CD8-positive, alpha-beta memory T cell (primary cell): ENCODE measurements at regions not wholly inside any gene's neighbourhood (a gene's known extent, or its start where the extent isn't known, plus 50 kb on each side); places are given as distances from the start of the nearest gene placed in this dataset.

Experiments
- CTCF ChIA-PET: fragments of 350-600 bp; sonication (Branson Sonifier 250); formaldehyde crosslinking; loops from one replicate; lab custom pipeline; 2021; ENCODE audit warnings: antibody characterized with exemption; lab: Charles Lee
- POLR2A ChIA-PET: fragments of 350-600 bp; sonication (Branson Sonifier 250); formaldehyde crosslinking; loops from one replicate; lab custom pipeline; 2021; ENCODE audit warnings: antibody characterized with exemption; lab: Charles Lee
- DNase-seq, 5 donors: peaks; one replicate each; pipeline versions ENCODE4 v3.0.0 to v3.0.0-alpha.2; 2020 to 2022; ENCODE audit warnings: mixed read lengths in 1 of 5
- H3K27ac ChIP-seq: one replicate; pipeline ENCODE4 v1.7.0; 2013; ENCODE audit warnings: low read depth, mild to moderate bottlenecking, low read length, moderate library complexity
- H3K27me3 ChIP-seq: 2 replicates; pipeline ENCODE4 v1.7.0; 2013; ENCODE audit warnings: low read length, mild to moderate bottlenecking; ENCODE audit not compliant: insufficient read depth, poor library complexity, severe bottlenecking
- H3K36me3 ChIP-seq: 2 replicates; pipeline ENCODE4 v1.7.0; 2013; ENCODE audit warnings: mild to moderate bottlenecking, low read length, moderate library complexity; ENCODE audit not compliant: insufficient read depth
- H3K4me1 ChIP-seq: 2 replicates; pipeline ENCODE4 v1.7.0; 2013; ENCODE audit warnings: mild to moderate bottlenecking, low read length, moderate library complexity; ENCODE audit not compliant: insufficient read depth
- H3K4me3 ChIP-seq: 2 replicates; pipeline ENCODE4 v1.7.0; 2013; ENCODE audit warnings: mild to moderate bottlenecking, low read length
- H3K9me3 ChIP-seq: 2 replicates; pipeline ENCODE4 v1.7.0; 2013; ENCODE audit warnings: mild to moderate bottlenecking, low read length
- H3K27ac Mint-ChIP-seq, 8 donors: one replicate each; pipeline ENCODE4 v1.8.0; 2020 to 2021; ENCODE audit warnings: mixed read lengths in 8 of 8, mild to moderate bottlenecking in 6 of 8, inconsistent platforms in 3 of 8, moderate library complexity in 3 of 8
- H3K27me3 Mint-ChIP-seq, 2 donors: one replicate each; pipeline ENCODE4 v1.8.0; 2020 to 2021; ENCODE audit warnings: mixed read lengths in 2 of 2, mild to moderate bottlenecking in 1 of 2, moderate library complexity in 1 of 2
- H3K36me3 Mint-ChIP-seq, 3 donors: one replicate each; pipeline ENCODE4 v1.8.0; 2020 to 2021; ENCODE audit warnings: mixed read lengths in 3 of 3, inconsistent platforms in 1 of 3, mild to moderate bottlenecking in 1 of 3
- H3K4me1 Mint-ChIP-seq, 3 donors: one replicate each; pipeline ENCODE4 v1.8.0; 2020 to 2021; ENCODE audit warnings: mixed read lengths in 3 of 3, inconsistent platforms in 1 of 3, mild to moderate bottlenecking in 1 of 3
- H3K4me3 Mint-ChIP-seq, 7 donors: one replicate each; pipeline ENCODE4 v1.8.0; 2020 to 2021; ENCODE audit warnings: mixed read lengths in 7 of 7, mild to moderate bottlenecking in 6 of 7, moderate library complexity in 4 of 7, inconsistent platforms in 2 of 7
- H3K9me3 Mint-ChIP-seq, 5 donors: one replicate each; pipeline ENCODE4 v1.8.0; 2020 to 2022; ENCODE audit warnings: mixed read lengths in 5 of 5, mild to moderate bottlenecking in 3 of 5, moderate library complexity in 2 of 5, inconsistent platforms in 1 of 5

- Histone ChIP-seq H3K27ac (no peak overlapping the region), H3K9me3 (no peaks in the 10 kb centered on the region), H3K4me1 (no peaks in the 10 kb centered on the region), H3K27me3 (no peaks in the 10 kb centered on the region), H3K36me3 (no peaks in the 10 kb centered on the region), H3K4me3 (no peak overlapping the region)
- POLR2A ChIA-PET: no interaction called here
- Mint-ChIP-seq H3K9me3 (peaks cover 0 to 11% (median 2%) of the 10 kb centered on the region in 5 donors), H3K27me3 (peaks cover 0 to 2% of the 10 kb centered on the region in 2 donors), H3K36me3 (no peaks in the 10 kb centered on the region), H3K27ac (no peak overlapping the region), H3K4me3 (no peak overlapping the region), H3K4me1 (no peaks in the 10 kb centered on the region)
- DNase-seq: no peak
- CTCF ChIA-PET: no interaction called here
These were observed 1058.2 kb upstream of the CRIM1 start for GRCh38 chr2:35297403-35297802.

- H3K36me3 Mint-ChIP-seq: no peaks in the 10 kb centered on the region
- H3K9me3 Mint-ChIP-seq: peaks cover 0 to 25% (median 1%) of the 10 kb centered on the region in 5 donors
These were observed 1060.8 kb upstream of the CRIM1 start for GRCh38 chr2:35294636-35295263.

GRCh38 chr2:35293261-35293660 lies 1062.3 kb upstream of the CRIM1 start:
- no peaks in the 10 kb centered on the region for H3K27me3 ChIP-seq
- peaks cover 0 to 2% of the 10 kb centered on the region in 2 donors for H3K27me3 Mint-ChIP-seq
- H3K36me3 ChIP-seq: no peaks in the 10 kb centered on the region
- H3K9me3 ChIP-seq: no peaks in the 10 kb centered on the region
- no peaks in the 10 kb centered on the region for H3K4me1 Mint-ChIP-seq
- ChIA-PET CTCF (no interaction called here), POLR2A (no interaction called here)
- H3K4me1 ChIP-seq: no peaks in the 10 kb centered on the region
- no peak overlapping the region for H3K4me3 ChIP-seq
- no peak for DNase-seq
- peaks cover 0 to 29% (median 3%) of the 10 kb centered on the region in 5 donors for H3K9me3 Mint-ChIP-seq
- H3K27ac ChIP-seq: no peak overlapping the region
- H3K36me3 Mint-ChIP-seq: no peaks in the 10 kb centered on the region
- H3K27ac Mint-ChIP-seq: no peak overlapping the region
- no peak overlapping the region for H3K4me3 Mint-ChIP-seq

More at GRCh38 chr2:35294636-35295263, 1060.8 kb upstream of the CRIM1 start:
- Histone ChIP-seq H3K36me3 (no peaks in the 10 kb centered on the region), H3K4me3 (no peak overlapping the region), H3K9me3 (no peaks in the 10 kb centered on the region), H3K27ac (no peak overlapping the region), H3K27me3 (no peaks in the 10 kb centered on the region), H3K4me1 (no peaks in the 10 kb centered on the region)
- no peaks in the 10 kb centered on the region for H3K4me1 Mint-ChIP-seq
- POLR2A ChIA-PET: no interaction called here
- H3K27ac Mint-ChIP-seq: no peak overlapping the region
- no peak for DNase-seq
- CTCF ChIA-PET: no interaction called here
- H3K27me3 Mint-ChIP-seq: peaks cover 0 to 2% of the 10 kb centered on the region in 2 donors
- no peak overlapping the region for H3K4me3 Mint-ChIP-seq

GRCh38 chr2:35292199-35292598 lies 1063.4 kb upstream of the CRIM1 start:
- POLR2A ChIA-PET: no interaction called here
- no peak for DNase-seq
- CTCF ChIA-PET: no interaction called here
- no peaks in the 10 kb centered on the region for H3K4me1 Mint-ChIP-seq
- no peak overlapping the region for H3K4me3 Mint-ChIP-seq
- H3K27ac Mint-ChIP-seq: no peak overlapping the region
- H3K4me3 ChIP-seq: no peak overlapping the region
- H3K27ac ChIP-seq: no peak overlapping the region
- no peaks in the 10 kb centered on the region for H3K9me3 ChIP-seq
- no peaks in the 10 kb centered on the region for H3K27me3 ChIP-seq
- H3K9me3 Mint-ChIP-seq: peaks cover 0 to 29% (median 2%) of the 10 kb centered on the region in 5 donors
- no peaks in the 10 kb centered on the region for H3K36me3 Mint-ChIP-seq
- no peaks in the 10 kb centered on the region for H3K4me1 ChIP-seq
- H3K27me3 Mint-ChIP-seq: no peaks in the 10 kb centered on the region
- H3K36me3 ChIP-seq: no peaks in the 10 kb centered on the region

GRCh38 chr2:35281702-35282101 lies 1073.9 kb upstream of the CRIM1 start:
- POLR2A ChIA-PET: no interaction called here
- H3K4me3 Mint-ChIP-seq: no peak overlapping the region
- H3K27ac Mint-ChIP-seq: no peak overlapping the region
- no peaks in the 10 kb centered on the region for H3K4me1 ChIP-seq
- H3K4me1 Mint-ChIP-seq: no peaks in the 10 kb centered on the region
- H3K27me3 Mint-ChIP-seq: no peaks in the 10 kb centered on the region
- H3K27me3 ChIP-seq: no peaks in the 10 kb centered on the region
- H3K36me3 ChIP-seq: no peaks in the 10 kb centered on the region
- no peak overlapping the region for H3K4me3 ChIP-seq
- CTCF ChIA-PET: no interaction called here
- no peak for DNase-seq
- no peaks in the 10 kb centered on the region for H3K36me3 Mint-ChIP-seq
- peaks cover 0 to 13% (median under 1%) of the 10 kb centered on the region in 5 donors for H3K9me3 Mint-ChIP-seq
- no peaks in the 10 kb centered on the region for H3K9me3 ChIP-seq
- no peak overlapping the region for H3K27ac ChIP-seq

- Mint-ChIP-seq H3K4me3 (no peak overlapping the region), H3K9me3 (peaks cover 3 to 8% (median 4%) of the 10 kb centered on the region in 5 donors), H3K4me1 (no peaks in the 10 kb centered on the region), H3K27me3 (peaks cover 0 to 2% of the 10 kb centered on the region in 2 donors), H3K36me3 (no peaks in the 10 kb centered on the region), H3K27ac (no peak overlapping the region)
- DNase-seq: no peak
- Histone ChIP-seq H3K4me3 (no peak overlapping the region), H3K27me3 (no peaks in the 10 kb centered on the region), H3K27ac (no peak overlapping the region), H3K36me3 (no peaks in the 10 kb centered on the region), H3K9me3 (no peaks in the 10 kb centered on the region), H3K4me1 (no peaks in the 10 kb centered on the region)
- ChIA-PET POLR2A (no interaction called here), CTCF (no interaction called here)
These were observed 1099.8 kb upstream of the CRIM1 start for GRCh38 chr2:35255826-35256225.

GRCh38 chr2:35251156-35251555 lies 1104.4 kb upstream of the CRIM1 start:
- CTCF ChIA-PET: no interaction called here
- POLR2A ChIA-PET: no interaction called here

GRCh38 chr2:35246702-35247101 lies 1108.9 kb upstream of the CRIM1 start:
- no peak overlapping the region for H3K4me3 Mint-ChIP-seq
- ChIA-PET CTCF (no interaction called here), POLR2A (no interaction called here)
- DNase-seq: no peak
- H3K27me3 Mint-ChIP-seq: no peaks in the 10 kb centered on the region
- no peak overlapping the region for H3K27ac ChIP-seq
- H3K4me3 ChIP-seq: no peak overlapping the region
- no peaks in the 10 kb centered on the region for H3K4me1 Mint-ChIP-seq
- H3K36me3 Mint-ChIP-seq: no peaks in the 10 kb centered on the region
- peaks cover 0 to 8% (median 6%) of the 10 kb centered on the region in 5 donors for H3K9me3 Mint-ChIP-seq
- no peaks in the 10 kb centered on the region for H3K27me3 ChIP-seq
- no peaks in the 10 kb centered on the region for H3K9me3 ChIP-seq
- H3K4me1 ChIP-seq: no peaks in the 10 kb centered on the region
- H3K36me3 ChIP-seq: no peaks in the 10 kb centered on the region
- no peak overlapping the region for H3K27ac Mint-ChIP-seq

More at GRCh38 chr2:35251156-35251555, 1104.4 kb upstream of the CRIM1 start:
- peaks cover 0 to 7% (median 3%) of the 10 kb centered on the region in 5 donors for H3K9me3 Mint-ChIP-seq
- DNase-seq: no peak
- H3K4me3 Mint-ChIP-seq: no peak overlapping the region
- H3K4me1 ChIP-seq: no peaks in the 10 kb centered on the region
- H3K27ac Mint-ChIP-seq: no peak overlapping the region
- H3K4me3 ChIP-seq: no peak overlapping the region
- no peaks in the 10 kb centered on the region for H3K27me3 ChIP-seq
- H3K27me3 Mint-ChIP-seq: peaks cover 0 to 2% of the 10 kb centered on the region in 2 donors
- no peaks in the 10 kb centered on the region for H3K36me3 ChIP-seq
- H3K36me3 Mint-ChIP-seq: no peaks in the 10 kb centered on the region
- H3K4me1 Mint-ChIP-seq: no peaks in the 10 kb centered on the region
- no peak overlapping the region for H3K27ac ChIP-seq
- no peaks in the 10 kb centered on the region for H3K9me3 ChIP-seq
